Stimulated activated naive CD8-positive, alpha-beta T cell treated with anti-CD3 and anti-CD28 coated beads, Interleukin-15, amount 100 ng/mL, for 72 hours (primary cell): ENCODE measurements at regions not wholly inside any gene's neighbourhood (a gene's known extent, or its start where the extent isn't known, plus 50 kb on each side); places are given as distances from the start of the nearest gene placed in this dataset.

Experiments
- ATAC-seq: fragments of 150-1000 bp; cut with Tn5 transposase; 2 replicates; pipeline ENCODE4 v1.10.0; 2021; ENCODE audit warnings: mild to moderate bottlenecking, moderate library complexity
- DNase-seq, 2 donors: peaks; one replicate each; pipeline ENCODE4 v3.0.0; 2021 to 2022
- H3K27ac Mint-ChIP-seq, 2 donors: one replicate each; pipeline ENCODE4 v1.8.0; 2022; ENCODE audit warnings: mild to moderate bottlenecking in 2 of 2, mixed read lengths in 2 of 2, moderate library complexity in 2 of 2
- H3K27me3 Mint-ChIP-seq: one replicate; pipeline ENCODE4 v1.8.0; 2022; ENCODE audit warnings: mixed read lengths
- H3K4me1 Mint-ChIP-seq: one replicate; pipeline ENCODE4 v1.8.0; 2022; ENCODE audit warnings: mild to moderate bottlenecking, mixed read lengths
- H3K4me3 Mint-ChIP-seq, 2 donors: one replicate each; pipeline ENCODE4 v1.8.0; 2022; ENCODE audit warnings: mild to moderate bottlenecking in 2 of 2, mixed read lengths in 2 of 2, moderate library complexity in 1 of 2
- H3K9me3 Mint-ChIP-seq, 2 donors: one replicate each; pipeline ENCODE4 v1.8.0; 2022; ENCODE audit warnings: mixed read lengths in 2 of 2

- H3K27me3 Mint-ChIP-seq, result no peaks in the 10 kb centered on the region
- no peaks in the 10 kb centered on the region for H3K4me1 Mint-ChIP-seq
- no peak for ATAC-seq
- H3K9me3 Mint-ChIP-seq, result peaks cover 0 to 17% of the 10 kb centered on the region in 2 donors
- H3K4me3 Mint-ChIP-seq, result no peak overlapping the region
- no peak overlapping the region for H3K27ac Mint-ChIP-seq
- DNase-seq, result no peak
Measured at GRCh38 chr2:163877316-163877715, 141.5 kb upstream of the FIGN start.

DNA sequence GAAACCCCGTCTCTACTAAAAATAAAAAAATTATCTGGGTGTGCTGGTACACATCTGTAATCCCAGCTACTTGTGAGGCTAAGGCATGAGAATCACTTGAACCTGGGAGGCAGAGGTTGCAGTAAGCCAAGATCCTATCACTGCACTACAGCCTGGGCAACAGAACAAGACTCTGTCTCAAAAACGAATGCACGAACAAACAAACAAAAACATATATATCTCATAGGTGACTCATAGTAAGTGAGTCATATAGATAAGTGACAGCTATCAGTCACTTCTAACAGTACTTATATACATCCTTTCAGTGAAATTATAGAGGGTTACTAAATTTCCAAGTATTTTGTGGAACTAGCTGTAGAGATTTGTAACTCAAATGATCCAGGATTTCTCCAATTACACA is 127.3 kb upstream of the FIGN start:
- peaks cover 4 to 9% of the 10 kb centered on the region in 2 donors for H3K9me3 Mint-ChIP-seq
- no peak overlapping the region for H3K27ac Mint-ChIP-seq
- no peaks in the 10 kb centered on the region for H3K4me1 Mint-ChIP-seq
- no peak for DNase-seq
- H3K27me3 Mint-ChIP-seq, result no peaks in the 10 kb centered on the region
- no peak overlapping the region for H3K4me3 Mint-ChIP-seq
- ATAC-seq, result no peak

GRCh38 chr2:163859951-163860350 is 124.1 kb upstream of the FIGN start:
- Mint-ChIP-seq H3K27me3 (no peaks in the 10 kb centered on the region), H3K4me3 (no peak overlapping the region), H3K9me3 (peaks cover 0 to 4% of the 10 kb centered on the region in 2 donors), H3K4me1 (no peaks in the 10 kb centered on the region), H3K27ac (no peak overlapping the region)
- DNase-seq, result no peak
- ATAC-seq, result no peak

DNA sequence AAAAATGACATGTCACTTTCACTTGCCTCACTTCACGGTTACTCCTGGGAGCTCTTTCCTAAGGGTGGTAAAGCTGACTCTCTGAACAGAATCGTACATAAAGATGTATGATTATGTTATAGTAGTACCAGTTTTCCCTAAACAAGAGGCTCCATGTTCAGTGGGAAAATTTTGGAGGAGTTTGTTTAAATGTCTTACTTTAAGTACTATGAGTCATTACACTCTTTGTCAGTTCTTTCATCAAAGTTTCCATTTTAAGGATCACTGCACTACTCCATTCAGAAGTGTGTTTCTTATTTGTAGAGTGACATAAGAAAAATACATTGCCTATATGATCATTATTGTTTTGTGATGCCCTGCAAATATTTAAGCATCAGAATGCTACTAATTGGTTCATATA is 121.1 kb upstream of the FIGN start:
- H3K4me3 Mint-ChIP-seq, result no peak overlapping the region
- DNase-seq (no peak), ATAC-seq (no peak)
- no peak overlapping the region for H3K27ac Mint-ChIP-seq
- H3K9me3 Mint-ChIP-seq, result no peaks in the 10 kb centered on the region
- H3K4me1 Mint-ChIP-seq, result no peaks in the 10 kb centered on the region
- H3K27me3 Mint-ChIP-seq, result no peaks in the 10 kb centered on the region

DNA sequence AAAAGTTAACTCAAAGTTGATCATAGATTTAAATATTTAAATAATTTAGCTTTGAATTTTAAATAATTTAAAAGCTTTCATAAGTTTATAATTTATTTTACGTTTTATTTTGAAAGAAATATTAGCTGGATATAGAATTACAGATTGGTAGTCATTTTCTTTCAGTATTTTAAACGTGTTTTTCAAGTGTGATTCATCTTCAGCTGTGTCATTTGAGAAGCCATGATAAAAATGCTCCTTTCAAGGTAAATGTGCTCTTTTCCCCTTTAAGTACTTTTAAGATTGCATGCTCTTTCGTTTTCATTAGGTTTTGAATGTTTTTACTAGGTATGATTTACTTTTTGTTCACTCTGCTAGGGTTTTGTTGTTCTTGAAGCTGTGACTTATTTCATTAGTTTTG is 116.8 kb upstream of the FIGN start:
- DNase-seq (no peak), ATAC-seq (no peak)
- Mint-ChIP-seq H3K27me3 (no peaks in the 10 kb centered on the region), H3K4me1 (no peaks in the 10 kb centered on the region), H3K27ac (no peak overlapping the region), H3K4me3 (no peak overlapping the region), H3K9me3 (peaks cover 7 to 9% of the 10 kb centered on the region in 2 donors)

- Mint-ChIP-seq H3K9me3 (peaks cover 7 to 13% of the 10 kb centered on the region in 2 donors), H3K27me3 (no peaks in the 10 kb centered on the region), H3K4me1 (no peaks in the 10 kb centered on the region), H3K4me3 (no peak overlapping the region), H3K27ac (no peak overlapping the region)
- DNase-seq (no peak), ATAC-seq (no peak)
Measured at GRCh38 chr2:163849756-163850435, 114.1 kb upstream of the FIGN start.

GRCh38 chr2:163838890-163839289 is 103.1 kb upstream of the FIGN start:
- Mint-ChIP-seq H3K27ac (no peak overlapping the region), H3K4me3 (no peak overlapping the region), H3K27me3 (no peaks in the 10 kb centered on the region), H3K9me3 (no peaks in the 10 kb centered on the region), H3K4me1 (no peaks in the 10 kb centered on the region)
- ATAC-seq (no peak), DNase-seq (no peak)

GRCh38 chr2:163836167-163836566 is 100.4 kb upstream of the FIGN start:
- no peak for ATAC-seq
- no peaks in the 10 kb centered on the region for H3K4me1 Mint-ChIP-seq
- no peak overlapping the region for H3K4me3 Mint-ChIP-seq
- DNase-seq, result no peak
- H3K27me3 Mint-ChIP-seq, result no peaks in the 10 kb centered on the region
- H3K27ac Mint-ChIP-seq, result no peak overlapping the region
- H3K9me3 Mint-ChIP-seq, result no peaks in the 10 kb centered on the region

GRCh38 chr2:163834841-163835240 is 99.0 kb upstream of the FIGN start:
- ATAC-seq (no peak), DNase-seq (no peak)
- H3K4me3 Mint-ChIP-seq, result no peak overlapping the region
- H3K27ac Mint-ChIP-seq, result no peak overlapping the region
- no peaks in the 10 kb centered on the region for H3K27me3 Mint-ChIP-seq
- H3K9me3 Mint-ChIP-seq, result no peaks in the 10 kb centered on the region
- H3K4me1 Mint-ChIP-seq, result no peaks in the 10 kb centered on the region

DNA sequence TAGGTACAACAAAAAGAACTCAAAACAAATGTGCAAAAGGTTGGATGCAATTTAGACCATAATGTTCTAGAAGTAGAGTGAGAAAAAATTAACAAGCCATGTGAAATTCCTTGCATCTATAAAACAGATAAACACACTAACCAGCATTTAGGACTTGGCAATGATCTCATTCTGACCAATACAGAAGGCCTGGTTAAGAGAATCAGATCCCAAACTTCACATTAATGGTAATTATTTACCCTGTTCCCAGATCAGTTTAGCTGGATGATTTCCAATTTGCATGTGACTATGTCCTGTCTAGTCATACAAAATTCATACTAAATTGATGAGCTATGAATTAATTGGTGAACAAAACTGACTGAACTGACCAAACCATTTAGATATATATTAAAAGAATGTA is 98.4 kb upstream of the FIGN start:
- no peak for DNase-seq
- Mint-ChIP-seq H3K27ac (no peak overlapping the region), H3K4me1 (no peaks in the 10 kb centered on the region), H3K9me3 (peaks cover 0 to 6% of the 10 kb centered on the region in 2 donors), H3K4me3 (no peak overlapping the region), H3K27me3 (no peaks in the 10 kb centered on the region)
- no peak for ATAC-seq

DNA sequence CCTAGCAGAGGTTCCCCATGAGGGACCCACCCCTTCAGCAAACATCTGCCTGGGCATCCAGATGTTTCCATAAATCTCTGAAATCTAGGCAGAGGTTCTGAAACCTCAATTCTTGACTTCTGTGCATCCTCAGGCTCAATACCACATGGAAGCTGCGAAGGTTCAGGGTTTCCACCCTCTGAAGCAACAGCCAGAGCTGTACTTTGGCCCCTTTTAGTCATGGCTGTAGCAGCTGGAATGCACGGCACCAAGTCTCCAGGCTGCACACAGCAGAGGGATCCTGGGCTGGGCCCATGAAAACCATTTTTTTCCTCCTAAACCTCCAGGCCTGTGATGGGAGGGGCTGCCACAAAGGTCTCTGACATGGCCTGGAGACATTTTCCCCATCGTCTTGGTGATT is 93.0 kb upstream of the FIGN start:
- Mint-ChIP-seq H3K27me3 (no peaks in the 10 kb centered on the region), H3K4me1 (no peaks in the 10 kb centered on the region), H3K9me3 (peaks cover 6 to 22% of the 10 kb centered on the region in 2 donors), H3K27ac (no peak overlapping the region), H3K4me3 (no peak overlapping the region)
- DNase-seq (no peak), ATAC-seq (no peak)

- Mint-ChIP-seq H3K27ac (no peak overlapping the region), H3K4me1 (no peaks in the 10 kb centered on the region), H3K4me3 (no peak overlapping the region), H3K9me3 (peaks cover 10 to 22% of the 10 kb centered on the region in 2 donors), H3K27me3 (no peaks in the 10 kb centered on the region)
- ATAC-seq (no peak), DNase-seq (no peak)
Measured at GRCh38 chr2:163822033-163822432, 86.2 kb upstream of the FIGN start.

DNA sequence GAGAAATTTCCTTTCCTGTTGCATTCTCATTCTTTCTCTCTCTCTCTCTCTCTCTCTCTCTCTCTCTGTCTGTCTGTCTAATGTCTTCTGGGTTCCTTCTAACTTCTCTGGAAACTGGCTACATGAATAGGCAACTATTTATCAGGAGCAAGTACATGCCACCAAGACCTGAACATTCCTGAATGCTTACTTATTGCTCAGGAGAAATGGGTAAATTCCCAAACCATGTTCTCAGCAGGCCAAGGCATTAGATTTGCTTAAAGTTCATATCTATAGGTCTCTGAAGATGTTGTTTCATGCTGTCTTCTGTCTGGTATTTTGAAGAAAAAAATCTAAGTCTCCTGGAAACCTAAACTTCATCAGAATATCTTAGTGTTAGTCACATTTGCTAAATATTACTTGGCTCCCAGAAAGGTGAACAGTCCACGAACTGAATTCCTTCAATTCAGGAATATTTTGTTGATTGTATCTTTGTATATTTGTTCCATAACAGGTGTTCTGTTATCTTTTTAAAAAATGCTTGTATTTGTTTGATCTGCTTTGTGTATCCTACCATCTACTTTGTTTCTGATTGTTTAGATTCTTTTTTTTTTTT is 77.2 kb upstream of the FIGN start:
- no peak overlapping the region for H3K27ac Mint-ChIP-seq
- DNase-seq, result no peak
- no peaks in the 10 kb centered on the region for H3K4me1 Mint-ChIP-seq
- H3K4me3 Mint-ChIP-seq, result no peak overlapping the region
- no peak for ATAC-seq
- H3K27me3 Mint-ChIP-seq, result no peaks in the 10 kb centered on the region
- peaks cover 9 to 16% of the 10 kb centered on the region in 2 donors for H3K9me3 Mint-ChIP-seq

GRCh38 chr2:163808406-163808805 is 72.6 kb upstream of the FIGN start:
- Mint-ChIP-seq H3K4me1 (no peaks in the 10 kb centered on the region), H3K9me3 (peaks cover 5 to 7% of the 10 kb centered on the region in 2 donors), H3K27me3 (no peaks in the 10 kb centered on the region), H3K27ac (no peak overlapping the region), H3K4me3 (no peak overlapping the region)
- ATAC-seq, result no peak
- no peak for DNase-seq

DNA sequence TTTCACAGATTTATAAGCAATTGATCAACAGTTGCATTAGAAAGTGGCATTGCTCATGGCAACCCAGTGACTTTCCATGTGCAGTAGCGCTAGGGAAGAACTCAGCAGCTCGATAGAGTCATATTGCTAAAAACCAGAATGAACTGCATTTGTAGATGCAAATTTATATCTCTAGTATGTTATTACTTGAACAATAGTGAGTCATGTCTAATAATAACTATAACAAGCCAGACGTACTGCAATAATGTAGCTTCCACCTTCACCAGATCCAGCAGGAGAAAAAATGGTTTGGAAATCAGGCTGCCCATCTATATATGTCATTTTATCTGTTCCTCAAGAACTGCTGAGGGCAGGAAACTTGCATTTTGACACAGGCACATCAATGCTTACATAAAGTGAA is 66.5 kb upstream of the FIGN start:
- Mint-ChIP-seq H3K27ac (no peak overlapping the region), H3K9me3 (peaks cover 6 to 9% of the 10 kb centered on the region in 2 donors), H3K4me1 (no peaks in the 10 kb centered on the region), H3K4me3 (no peak overlapping the region), H3K27me3 (no peaks in the 10 kb centered on the region)
- no peak for ATAC-seq
- DNase-seq, result no peak

GRCh38 chr2:163801486-163801885 is 65.7 kb upstream of the FIGN start:
- peaks cover 6 to 12% of the 10 kb centered on the region in 2 donors for H3K9me3 Mint-ChIP-seq
- H3K27me3 Mint-ChIP-seq, result no peaks in the 10 kb centered on the region
- H3K27ac Mint-ChIP-seq, result no peak overlapping the region
- no peak overlapping the region for H3K4me3 Mint-ChIP-seq
- no peaks in the 10 kb centered on the region for H3K4me1 Mint-ChIP-seq
- ATAC-seq, result no peak
- DNase-seq, result no peak

- no peaks in the 10 kb centered on the region for H3K4me1 Mint-ChIP-seq
- peaks cover 6 to 12% of the 10 kb centered on the region in 2 donors for H3K9me3 Mint-ChIP-seq
Measured at GRCh38 chr2:163800951-163801381, 65.2 kb upstream of the FIGN start.

More at GRCh38 chr2:163800951-163801381, 65.2 kb upstream of the FIGN start:
- DNase-seq, result no peak
- no peak for ATAC-seq
- H3K4me3 Mint-ChIP-seq, result no peak overlapping the region
- no peaks in the 10 kb centered on the region for H3K27me3 Mint-ChIP-seq
- H3K27ac Mint-ChIP-seq, result no peak overlapping the region
